Neural progenitor cell (in vitro differentiated cells): ENCODE measurements at regions not wholly inside any gene's neighbourhood (a gene's known extent, or its start where the extent isn't known, plus 50 kb on each side); places are given as distances from the start of the nearest gene placed in this dataset.

Experiments used
- DNase-seq: peaks from one replicate; pipeline ENCODE4 v3.0.0-alpha.2; 2016; ENCODE audit warnings: low spot score
- H2AFZ ChIP-seq: fragments of 200-600 bp; sonication (generic); replicated peaks from 2 replicates; pipeline ENCODE4 v1.6.1; 2016; ENCODE audit warnings: antibody characterized with exemption
- H3F3A ChIP-seq: fragments of 200-600 bp; sonication (generic); 2 replicates; pipeline ENCODE4 v1.6.1; 2016; ENCODE audit warnings: antibody characterized with exemption, low read depth
- H3K27ac ChIP-seq: fragments of 200-600 bp; sonication (generic); 2 replicates; pipeline ENCODE4 v1.5.1; 2016; ENCODE audit warnings: mild to moderate bottlenecking
- H3K27me3 ChIP-seq: fragments of 200-600 bp; sonication (generic); 2 replicates; pipeline ENCODE4 v1.6.1; 2016; ENCODE audit warnings: mild to moderate bottlenecking, moderate library complexity
- H3K36me3 ChIP-seq: fragments of 200-600 bp; sonication (generic); 2 replicates; pipeline ENCODE4 v1.5.1; 2016
- H3K4me1 ChIP-seq: fragments of 200-600 bp; sonication (generic); 2 replicates; pipeline ENCODE4 v1.6.1; 2016; ENCODE audit warnings: mixed run types
- H3K4me2 ChIP-seq: fragments of 200-600 bp; sonication (generic); 2 replicates; pipeline ENCODE4 v1.6.1; 2016
- H3K4me3 ChIP-seq: fragments of 200-600 bp; sonication (generic); 2 replicates; pipeline ENCODE4 v1.5.1; 2016
- H3K79me2 ChIP-seq: fragments of 200-600 bp; sonication (generic); 2 replicates; pipeline ENCODE4 v1.6.1; 2016; ENCODE audit warnings: low read depth
- H3K9ac ChIP-seq: fragments of 200-600 bp; sonication (generic); 2 replicates; pipeline ENCODE4 v1.6.1; 2016
- H3K9me3 ChIP-seq: fragments of 200-600 bp; sonication (generic); 2 replicates; pipeline ENCODE4 v1.5.1; 2016; ENCODE audit warnings: low read depth
- H4K20me1 ChIP-seq: fragments of 200-600 bp; sonication (generic); 2 replicates; pipeline ENCODE4 v1.6.1; 2016; ENCODE audit warnings: low read depth
- H3K27ac Mint-ChIP-seq: 3 replicates; pipeline ENCODE4 v1.8.0; 2021; ENCODE audit warnings: mixed read lengths
- H3K27me3 Mint-ChIP-seq: 2 replicates; pipeline ENCODE4 v1.8.0; 2022; ENCODE audit warnings: low read depth, mild to moderate bottlenecking, inconsistent platforms, moderate library complexity, mixed read lengths; ENCODE audit not compliant: insufficient read depth
- H3K36me3 Mint-ChIP-seq: 3 replicates; pipeline ENCODE4 v1.8.0; 2021; ENCODE audit warnings: mixed read lengths
- H3K4me1 Mint-ChIP-seq: 3 replicates; pipeline ENCODE4 v1.8.0; 2021; ENCODE audit warnings: mixed read lengths
- H3K4me3 Mint-ChIP-seq: 3 replicates; pipeline ENCODE4 v1.8.0; 2021; ENCODE audit warnings: mild to moderate bottlenecking, moderate library complexity, mixed read lengths
- H3K9me3 Mint-ChIP-seq: 3 replicates; pipeline ENCODE4 v1.8.0; 2020; ENCODE audit warnings: mixed read lengths
- EZH2 ChIP-seq: fragments of 200-600 bp; sonication (generic); IDR thresholded peaks from 2 replicates; pipeline ENCODE4 v1.6.1; 2017; ENCODE audit warnings: antibody characterized with exemption, mild to moderate bottlenecking, moderate library complexity
- EZH2phosphoT487 ChIP-seq: fragments of 200-600 bp; sonication (generic); IDR thresholded peaks from 2 replicates; pipeline ENCODE4 v1.6.1; 2017; ENCODE audit warnings: antibody characterized with exemption
- TF ChIP-seq, protein P1 (sequence below): fragments of 200-600 bp; sonication (generic); IDR thresholded peaks from 2 replicates; pipeline ENCODE4 v1.5.1; 2017; ENCODE audit warnings: antibody characterized with exemption, mild to moderate bottlenecking

DNA sequence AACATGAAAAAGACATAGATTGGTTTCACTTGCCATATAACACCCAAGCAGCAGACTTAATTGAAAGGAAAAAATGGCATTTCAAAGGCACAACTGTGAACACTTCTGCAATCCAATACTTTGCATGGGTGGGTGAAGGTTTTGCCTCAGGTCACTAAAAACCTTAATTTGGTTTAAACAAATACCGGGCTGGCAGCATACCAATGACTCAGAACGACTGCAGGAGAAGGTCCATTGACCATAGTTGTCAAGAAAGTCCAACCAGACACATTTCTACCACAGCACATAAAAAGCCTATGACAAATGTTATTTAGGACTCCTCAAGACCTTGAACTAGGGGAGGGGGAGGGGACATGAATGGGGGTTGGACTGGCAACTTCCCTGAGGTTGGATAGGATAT lies 183.6 kb upstream of the TRPC5 start:
- Histone ChIP-seq H3K4me1 (peaks cover 10% of the 10 kb centered on the region), H3K36me3 (no peaks in the 10 kb centered on the region), H3K9ac (no peak overlapping the region), H3K9me3 (no peaks in the 10 kb centered on the region), H4K20me1 (peaks cover 6% of the 10 kb centered on the region), H3K4me3 (no peak overlapping the region), H2AFZ (no peak overlapping the region), H3K27ac (no peak overlapping the region), H3K79me2 (no peaks in the 10 kb centered on the region), H3F3A (peaks cover 7% of the 10 kb centered on the region), H3K27me3 (peaks cover 19% of the 10 kb centered on the region), H3K4me2 (no peak overlapping the region)
- peaks cover 12% of the 10 kb centered on the region for H3K4me1 Mint-ChIP-seq
- no peak overlapping the region for H3K4me3 Mint-ChIP-seq
- TF ChIP-seq, protein P1, sequence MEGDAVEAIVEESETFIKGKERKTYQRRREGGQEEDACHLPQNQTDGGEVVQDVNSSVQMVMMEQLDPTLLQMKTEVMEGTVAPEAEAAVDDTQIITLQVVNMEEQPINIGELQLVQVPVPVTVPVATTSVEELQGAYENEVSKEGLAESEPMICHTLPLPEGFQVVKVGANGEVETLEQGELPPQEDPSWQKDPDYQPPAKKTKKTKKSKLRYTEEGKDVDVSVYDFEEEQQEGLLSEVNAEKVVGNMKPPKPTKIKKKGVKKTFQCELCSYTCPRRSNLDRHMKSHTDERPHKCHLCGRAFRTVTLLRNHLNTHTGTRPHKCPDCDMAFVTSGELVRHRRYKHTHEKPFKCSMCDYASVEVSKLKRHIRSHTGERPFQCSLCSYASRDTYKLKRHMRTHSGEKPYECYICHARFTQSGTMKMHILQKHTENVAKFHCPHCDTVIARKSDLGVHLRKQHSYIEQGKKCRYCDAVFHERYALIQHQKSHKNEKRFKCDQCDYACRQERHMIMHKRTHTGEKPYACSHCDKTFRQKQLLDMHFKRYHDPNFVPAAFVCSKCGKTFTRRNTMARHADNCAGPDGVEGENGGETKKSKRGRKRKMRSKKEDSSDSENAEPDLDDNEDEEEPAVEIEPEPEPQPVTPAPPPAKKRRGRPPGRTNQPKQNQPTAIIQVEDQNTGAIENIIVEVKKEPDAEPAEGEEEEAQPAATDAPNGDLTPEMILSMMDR = no peak
- no peak for TF ChIP-seq EZH2phosphoT487
- no peak for TF ChIP-seq EZH2
- no peaks in the 10 kb centered on the region for H3K27me3 Mint-ChIP-seq
- no peak overlapping the region for H3K27ac Mint-ChIP-seq
- H3K9me3 Mint-ChIP-seq = no peaks in the 10 kb centered on the region
- H3K36me3 Mint-ChIP-seq = no peaks in the 10 kb centered on the region
- no peak for DNase-seq

DNA sequence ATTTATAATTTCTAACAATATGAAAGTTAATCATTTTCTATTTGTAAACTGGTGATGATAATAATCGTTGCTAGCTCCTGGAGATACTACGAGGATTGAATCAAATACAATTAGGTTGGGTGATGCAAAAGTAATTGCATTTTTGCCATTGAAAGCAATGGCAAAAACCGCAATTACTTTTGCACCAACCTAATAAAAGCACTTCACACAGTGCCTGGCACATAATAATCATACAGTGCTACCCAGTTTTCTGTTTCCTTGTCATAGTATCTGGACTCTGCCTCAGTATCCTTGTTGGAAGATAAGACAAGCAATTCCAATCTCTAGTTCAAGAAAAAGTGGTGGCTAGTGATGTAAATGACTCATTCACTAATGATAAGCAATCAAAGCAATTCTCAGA lies 176.8 kb upstream of the TRPC5 start:
- no peaks in the 10 kb centered on the region for H3K27me3 Mint-ChIP-seq
- no peaks in the 10 kb centered on the region for H3K27me3 ChIP-seq
- H3K9ac ChIP-seq = no peak overlapping the region
- H3K79me2 ChIP-seq = no peaks in the 10 kb centered on the region
- H3K9me3 ChIP-seq = no peaks in the 10 kb centered on the region
- no peak overlapping the region for H3K27ac Mint-ChIP-seq
- H3K4me1 Mint-ChIP-seq = no peaks in the 10 kb centered on the region
- TF ChIP-seq, protein P1 = no peak
- TF ChIP-seq EZH2 = no peak
- no peak for TF ChIP-seq EZH2phosphoT487
- H2AFZ ChIP-seq = no peak overlapping the region
- H3K4me3 Mint-ChIP-seq = no peak overlapping the region
- no peak overlapping the region for H3K4me2 ChIP-seq
- H3K36me3 ChIP-seq = no peaks in the 10 kb centered on the region
- H3F3A ChIP-seq = no peaks in the 10 kb centered on the region
- no peak overlapping the region for H3K27ac ChIP-seq
- peaks cover 4% of the 10 kb centered on the region for H3K4me1 ChIP-seq
- no peak for DNase-seq
- no peaks in the 10 kb centered on the region for H3K9me3 Mint-ChIP-seq
- no peaks in the 10 kb centered on the region for H4K20me1 ChIP-seq
- H3K4me3 ChIP-seq = no peak overlapping the region
- H3K36me3 Mint-ChIP-seq = no peaks in the 10 kb centered on the region

DNA sequence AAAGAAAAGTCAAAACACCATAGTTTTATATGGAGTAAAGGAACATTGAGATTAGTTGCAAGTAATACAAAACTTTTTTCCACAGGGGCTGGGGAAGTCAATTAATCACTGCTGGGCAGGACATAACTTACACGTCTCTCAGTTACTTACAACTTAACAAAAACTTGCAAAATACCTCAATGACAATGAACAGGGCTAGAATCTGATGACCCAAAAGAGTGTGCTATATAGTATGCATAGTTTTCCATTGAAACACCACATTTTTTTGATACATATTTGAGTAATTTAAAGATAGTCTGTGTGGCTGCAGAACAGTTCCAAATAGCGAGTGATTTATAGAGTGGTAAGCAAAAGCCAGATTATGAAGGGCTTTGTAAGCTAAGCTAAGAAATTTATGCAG lies 172.3 kb upstream of the TRPC5 start:
- Histone ChIP-seq H3K27me3 (no peaks in the 10 kb centered on the region), H3K4me3 (no peak overlapping the region), H3K4me1 (peaks cover 4% of the 10 kb centered on the region), H3F3A (no peaks in the 10 kb centered on the region), H2AFZ (no peak overlapping the region), H3K79me2 (no peaks in the 10 kb centered on the region), H3K36me3 (no peaks in the 10 kb centered on the region), H4K20me1 (no peaks in the 10 kb centered on the region), H3K9me3 (no peaks in the 10 kb centered on the region), H3K9ac (no peak overlapping the region), H3K27ac (no peak overlapping the region), H3K4me2 (no peak overlapping the region)
- TF ChIP-seq, protein P1 = no peak
- TF ChIP-seq EZH2 = no peak
- no peak for TF ChIP-seq EZH2phosphoT487
- H3K9me3 Mint-ChIP-seq = no peaks in the 10 kb centered on the region
- no peak overlapping the region for H3K4me3 Mint-ChIP-seq
- no peak overlapping the region for H3K27ac Mint-ChIP-seq
- H3K4me1 Mint-ChIP-seq = no peaks in the 10 kb centered on the region
- DNase-seq = no peak
- H3K36me3 Mint-ChIP-seq = no peaks in the 10 kb centered on the region
- no peaks in the 10 kb centered on the region for H3K27me3 Mint-ChIP-seq

DNA sequence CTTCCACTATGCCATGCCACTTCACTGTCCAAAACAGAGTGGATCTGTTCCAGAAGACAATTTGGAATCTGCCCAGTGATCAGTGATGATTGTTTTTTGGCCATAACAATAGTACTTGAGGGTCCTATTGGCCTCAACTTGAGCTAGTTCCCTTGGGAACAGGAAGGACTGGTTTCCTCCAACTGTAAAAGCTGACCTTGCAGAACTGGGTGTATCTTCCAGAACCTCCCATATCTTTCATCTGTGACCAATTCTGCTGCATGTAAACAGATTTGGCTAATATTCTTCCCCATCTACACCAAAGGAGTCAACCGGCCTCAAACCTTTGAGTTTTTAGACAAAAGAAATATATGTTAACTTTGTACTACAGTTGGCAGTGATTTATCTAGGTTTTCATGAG lies 165.1 kb upstream of the TRPC5 start:
- Histone ChIP-seq H3K4me1 (no peaks in the 10 kb centered on the region), H2AFZ (no peak overlapping the region), H3K4me3 (no peak overlapping the region), H3K27me3 (no peaks in the 10 kb centered on the region), H4K20me1 (no peaks in the 10 kb centered on the region), H3K9ac (no peak overlapping the region), H3K9me3 (no peaks in the 10 kb centered on the region), H3F3A (no peaks in the 10 kb centered on the region), H3K36me3 (no peaks in the 10 kb centered on the region), H3K4me2 (no peak overlapping the region), H3K27ac (no peak overlapping the region), H3K79me2 (no peaks in the 10 kb centered on the region)
- no peaks in the 10 kb centered on the region for H3K4me1 Mint-ChIP-seq
- no peak overlapping the region for H3K27ac Mint-ChIP-seq
- H3K4me3 Mint-ChIP-seq = no peak overlapping the region
- no peak for DNase-seq
- H3K9me3 Mint-ChIP-seq = no peaks in the 10 kb centered on the region
- TF ChIP-seq EZH2phosphoT487 = no peak
- TF ChIP-seq, protein P1 = no peak
- no peaks in the 10 kb centered on the region for H3K36me3 Mint-ChIP-seq
- no peaks in the 10 kb centered on the region for H3K27me3 Mint-ChIP-seq
